GM21619 (cell line): ENCODE measurements at regions not wholly inside any gene's neighbourhood (a gene's known extent, or its start where the extent isn't known, plus 50 kb on each side); places are given as distances from the start of the nearest gene placed in this dataset.
"Not testable (repeated sequence)": the region's sequence is repeated elsewhere in the genome, so short reads cannot be mapped to it uniquely, and the experiment has no call there.

Source experiments
- ATAC-seq: cut with Tn5 transposase; IDR thresholded peaks from one replicate; pipeline ENCODE4 v1.9.1; 2021; ENCODE audit not compliant: unreplicated experiment

DNA sequence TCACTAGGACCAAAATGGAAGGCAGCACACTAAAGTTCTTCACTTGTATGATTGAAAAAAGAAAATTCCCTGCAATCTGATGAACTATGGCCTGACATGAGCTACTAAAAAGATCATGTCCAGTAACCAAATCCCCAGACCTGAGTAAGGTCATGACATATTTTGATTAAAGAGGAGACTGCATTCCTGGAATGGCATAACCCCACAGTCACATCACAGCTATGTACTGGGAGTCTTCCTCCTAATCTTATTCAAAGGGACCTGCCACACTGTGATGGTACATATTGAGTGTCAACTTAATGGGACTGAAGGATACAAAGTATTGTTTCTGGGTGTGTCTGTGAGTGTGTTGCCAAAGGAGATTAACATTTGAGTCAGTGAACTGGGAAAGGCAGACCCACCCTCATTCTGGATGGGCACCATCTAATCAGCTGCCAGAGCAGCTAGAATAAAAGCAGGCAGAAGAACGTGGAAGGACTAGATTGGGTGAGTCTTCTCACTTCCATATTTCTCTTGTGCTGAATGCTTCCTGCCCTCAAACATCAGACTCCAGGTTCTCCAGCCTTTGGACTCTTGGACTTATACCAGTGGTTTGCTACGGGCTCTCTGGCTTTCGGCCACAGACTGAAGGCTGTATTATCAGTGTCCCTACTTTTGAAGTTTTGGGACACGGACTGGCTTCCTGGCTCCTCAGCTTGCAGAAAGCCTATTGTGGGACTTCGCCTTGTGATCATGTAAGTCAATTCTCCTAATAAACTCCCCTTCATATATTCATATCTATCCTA, 345.0 kb downstream of the TMEM38B start:
- ATAC-seq: no peak

DNA sequence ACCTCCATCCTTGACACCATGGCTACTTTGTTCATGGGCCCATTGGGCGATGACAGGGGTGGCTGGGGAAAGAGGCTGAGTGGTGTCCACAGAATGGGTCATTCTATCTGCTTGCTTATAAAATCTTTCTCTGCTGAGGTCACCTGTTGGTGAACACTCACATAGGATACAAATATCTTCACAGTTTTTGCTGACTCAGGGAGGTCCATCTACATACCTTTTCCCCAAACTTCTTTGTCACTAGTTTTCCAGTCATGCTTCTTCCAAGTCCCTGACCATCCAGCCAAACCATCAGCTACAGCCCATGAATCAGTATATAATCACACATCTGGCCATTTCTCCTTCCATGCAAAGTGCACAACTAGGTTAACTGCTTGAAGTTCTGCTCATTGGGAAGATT, 347.6 kb downstream of the TMEM38B start:
- not testable (repeated sequence) for ATAC-seq

DNA sequence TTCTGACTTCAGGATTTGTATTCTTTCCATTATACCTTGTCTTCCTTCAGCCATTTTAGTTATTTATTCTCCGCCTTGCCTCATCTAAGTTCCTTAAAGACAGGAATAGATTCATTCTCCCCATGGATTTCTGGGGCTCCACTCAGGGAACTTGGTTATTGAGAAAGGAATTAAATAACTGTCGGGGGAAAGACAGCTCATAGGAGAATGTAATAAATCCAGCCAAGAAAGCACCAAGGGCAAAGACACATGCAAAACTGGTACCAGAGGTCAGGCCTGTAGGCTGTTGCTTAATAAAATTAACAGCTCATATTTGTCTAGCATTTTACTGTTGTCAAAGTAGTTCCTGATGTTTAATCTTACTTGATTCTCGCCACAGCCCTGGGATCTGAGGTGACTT, 357.2 kb downstream of the TMEM38B start:
- no peak for ATAC-seq

DNA sequence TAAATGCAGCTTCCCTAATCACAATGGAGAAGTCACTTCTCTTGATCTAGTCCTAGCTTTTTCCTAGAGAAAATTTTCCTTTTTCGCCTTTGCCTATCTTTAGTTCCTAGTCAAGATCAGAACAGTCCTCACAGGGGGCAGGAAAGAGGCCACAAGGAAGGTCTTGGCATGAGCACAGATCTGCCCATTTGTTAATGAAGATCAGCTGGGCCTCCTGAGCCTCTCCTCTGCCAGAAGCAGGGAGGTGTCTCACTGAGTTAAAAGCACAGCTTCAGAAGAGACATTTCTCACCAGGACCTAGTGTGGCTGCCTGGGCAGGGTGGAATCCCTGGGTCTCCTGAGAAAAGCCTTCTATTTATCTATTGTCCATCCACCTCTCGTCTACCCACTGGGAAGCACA, 357.8 kb downstream of the TMEM38B start:
- no peak for ATAC-seq

DNA sequence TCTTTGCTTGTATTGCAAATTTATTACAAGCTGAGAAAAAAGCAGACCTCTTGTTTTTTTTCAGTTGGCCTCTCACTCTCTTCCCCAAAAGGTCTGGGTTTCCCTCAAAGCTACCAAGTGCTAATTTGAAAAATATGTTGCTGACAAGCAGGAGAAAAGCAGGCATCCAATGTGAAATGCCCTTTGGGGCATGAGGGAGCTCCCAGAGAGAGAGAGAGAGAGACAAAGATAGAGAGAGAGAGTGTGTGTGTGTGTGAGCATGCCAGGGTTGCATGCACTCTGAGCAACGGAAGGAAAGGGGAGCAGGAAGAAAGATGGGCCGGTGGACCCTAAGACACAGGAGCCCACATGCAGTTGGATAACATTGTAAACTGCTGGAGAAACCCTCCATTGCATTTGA, 358.4 kb downstream of the TMEM38B start:
- no peak for ATAC-seq

DNA sequence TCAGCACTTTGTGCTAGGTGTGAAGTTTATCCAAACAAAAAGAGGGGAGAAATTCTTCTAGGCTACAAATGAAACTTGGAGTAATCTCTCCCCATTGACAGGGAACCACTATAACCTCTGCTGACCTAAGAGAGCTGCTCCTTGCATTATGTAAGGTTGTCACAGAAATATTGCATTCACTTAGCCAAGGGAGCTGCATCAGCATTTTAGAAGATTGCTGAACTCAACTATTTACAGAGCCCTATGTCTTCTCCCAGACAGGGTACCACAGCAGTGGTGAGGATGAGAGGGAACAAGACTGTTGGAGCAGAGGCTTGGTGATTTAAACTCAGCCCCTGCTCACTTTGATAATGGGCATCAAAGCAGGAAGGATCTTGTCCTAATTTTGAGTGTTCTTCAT, 362.0 kb downstream of the TMEM38B start:
- ATAC-seq: no peak

DNA sequence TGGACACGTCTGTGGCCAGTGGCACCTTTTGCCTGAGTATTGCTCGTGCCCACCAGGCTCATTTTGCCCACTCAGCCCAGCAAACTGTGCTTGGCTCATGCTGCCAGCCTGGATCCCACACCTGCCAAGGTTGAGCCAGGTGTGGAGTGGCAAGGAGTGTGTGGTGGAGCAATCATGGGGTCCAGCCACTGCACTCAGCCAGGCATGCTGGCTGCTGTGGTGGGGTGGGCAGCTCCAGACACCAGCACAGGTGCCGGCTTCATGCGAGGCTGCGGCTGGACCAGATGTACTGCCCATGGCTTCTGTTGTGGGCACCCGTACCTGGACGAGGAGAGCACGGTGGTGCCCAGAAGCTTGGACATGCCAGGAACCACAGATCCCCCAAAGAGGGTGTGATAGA, 364.1 kb downstream of the TMEM38B start:
- no peak for ATAC-seq

DNA sequence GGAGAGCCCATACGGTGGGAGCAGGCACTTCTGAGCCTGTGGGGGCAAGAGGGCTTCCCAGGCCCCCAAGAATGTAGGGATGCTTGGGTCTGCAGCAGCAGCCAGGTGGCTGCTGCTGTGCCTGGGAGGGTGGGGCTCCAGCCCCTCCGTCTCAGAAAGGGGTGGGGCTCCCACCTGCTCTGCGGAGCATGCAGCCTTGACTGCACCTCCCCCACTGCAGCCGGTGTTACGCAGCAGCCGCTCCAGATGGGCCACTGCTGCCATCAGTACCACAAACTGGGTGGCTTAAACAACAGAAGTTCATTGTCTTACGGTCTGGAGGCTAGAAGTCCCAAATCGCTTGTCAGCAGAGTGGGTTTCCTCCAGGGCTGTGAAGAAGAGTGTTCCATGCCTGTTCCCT, 365.5 kb downstream of the TMEM38B start:
- ATAC-seq: no peak

DNA sequence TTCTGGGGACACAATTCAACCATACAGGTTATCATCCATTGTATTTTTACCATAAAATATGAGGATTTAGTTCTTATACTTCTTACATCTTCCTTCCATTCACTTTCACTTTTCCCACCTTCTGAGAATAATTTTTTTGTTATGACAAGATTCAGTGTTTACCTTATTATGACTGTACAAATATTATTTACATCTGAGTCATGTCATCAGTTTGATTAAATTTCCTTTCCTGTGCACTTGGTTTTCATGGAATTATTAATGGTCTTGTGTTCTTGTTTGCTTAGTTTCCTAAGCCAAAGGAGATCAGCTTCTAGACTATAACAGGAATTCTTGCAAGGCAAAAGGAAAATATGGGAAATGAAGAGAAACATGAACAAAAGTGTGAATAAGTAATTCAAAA, 366.5 kb downstream of the TMEM38B start:
- no peak for ATAC-seq

DNA sequence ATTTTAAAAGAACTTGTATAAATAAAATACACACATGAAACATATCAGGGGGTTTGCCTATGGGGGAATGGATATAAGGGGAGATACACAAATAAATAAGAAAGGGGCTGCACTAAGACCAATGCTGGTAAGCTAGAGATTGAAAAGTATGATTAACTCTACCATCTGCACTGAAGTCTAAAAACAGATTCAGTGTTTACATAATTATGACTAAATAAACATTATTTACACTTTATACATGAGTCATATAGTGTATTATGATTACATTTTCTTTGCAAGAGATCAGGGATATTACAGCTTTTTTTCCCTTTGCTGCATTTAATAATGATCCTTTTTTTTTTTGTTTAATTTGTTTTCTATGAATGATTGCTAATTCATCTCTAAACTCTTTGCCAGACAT, 367.9 kb downstream of the TMEM38B start:
- no peak for ATAC-seq

DNA sequence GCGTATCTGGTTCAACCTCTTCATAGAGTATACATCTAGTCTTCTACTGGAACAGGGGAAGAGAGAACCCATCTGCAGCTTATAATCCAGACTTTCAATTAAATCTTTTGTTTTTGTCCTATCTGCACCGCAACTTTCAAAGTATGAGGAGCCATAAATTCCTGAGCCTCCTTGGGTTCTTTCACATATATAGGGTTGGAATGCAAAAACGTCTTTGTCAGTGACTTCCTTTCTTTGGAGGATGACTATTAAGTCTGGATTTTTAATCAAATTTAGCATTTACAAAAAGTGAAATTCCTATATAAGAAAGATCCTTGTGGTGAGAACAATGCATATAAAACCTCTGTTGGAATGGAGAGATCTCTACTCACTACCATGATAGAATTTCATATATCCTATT, 370.8 kb downstream of the TMEM38B start:
- ATAC-seq: no peak

DNA sequence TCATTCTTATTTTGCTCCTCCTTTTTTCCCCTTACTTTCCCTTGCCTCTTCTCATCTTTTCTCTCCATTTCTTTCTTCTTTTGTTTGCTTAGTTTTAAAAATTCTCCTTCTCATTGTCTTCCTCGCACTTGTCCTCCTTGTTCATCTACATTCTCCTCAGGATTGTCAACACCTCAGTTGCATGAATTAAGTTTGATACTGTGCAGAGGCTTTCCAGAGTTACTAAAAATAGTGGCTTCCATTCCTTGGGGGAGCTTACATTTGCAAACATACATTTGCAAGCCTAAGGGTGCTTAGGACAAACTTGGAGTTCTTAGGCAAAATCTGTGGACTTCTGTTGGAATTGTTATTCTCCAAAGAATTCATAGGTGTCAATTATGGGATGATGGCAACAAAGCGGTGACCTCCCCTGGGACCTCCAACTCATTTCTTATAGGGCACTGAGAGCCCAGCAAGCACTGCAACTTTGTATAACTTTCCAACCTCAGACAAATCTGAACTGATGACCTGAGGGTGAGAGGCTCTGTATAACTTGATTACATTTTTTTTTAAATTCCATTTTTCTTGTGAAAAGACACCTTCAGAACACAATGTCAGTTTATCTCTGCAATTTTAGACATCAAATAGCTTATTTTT, 371.4 kb downstream of the TMEM38B start:
- no peak for ATAC-seq

DNA sequence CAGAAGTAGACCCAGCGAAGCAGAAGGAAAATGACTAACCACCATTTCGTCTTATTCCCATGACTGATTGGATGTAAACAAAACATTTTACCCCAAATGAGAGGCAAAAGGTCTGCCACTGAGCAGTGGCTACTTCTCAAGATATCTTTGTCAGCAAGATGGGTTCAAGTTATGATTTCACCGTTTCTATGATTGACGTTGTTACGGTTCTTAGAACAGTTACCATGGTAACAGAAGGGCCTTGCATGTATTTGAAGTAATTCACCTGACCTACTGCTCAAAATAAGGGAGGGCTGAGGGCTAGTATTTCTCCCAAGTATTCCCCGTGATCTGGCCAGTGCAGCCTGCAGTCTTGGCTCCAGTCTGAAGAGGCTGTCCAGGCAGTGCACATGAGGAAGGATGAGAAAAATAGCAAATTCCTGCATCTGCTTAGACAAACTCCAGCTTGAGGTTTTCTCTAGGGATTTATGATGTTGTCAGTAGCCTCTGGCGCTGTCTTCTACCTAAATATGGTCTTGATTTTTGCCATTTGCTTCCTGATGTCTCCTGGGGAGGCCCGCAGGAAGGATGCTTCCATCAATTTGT, 372.7 kb downstream of the TMEM38B start:
- ATAC-seq: no peak

DNA sequence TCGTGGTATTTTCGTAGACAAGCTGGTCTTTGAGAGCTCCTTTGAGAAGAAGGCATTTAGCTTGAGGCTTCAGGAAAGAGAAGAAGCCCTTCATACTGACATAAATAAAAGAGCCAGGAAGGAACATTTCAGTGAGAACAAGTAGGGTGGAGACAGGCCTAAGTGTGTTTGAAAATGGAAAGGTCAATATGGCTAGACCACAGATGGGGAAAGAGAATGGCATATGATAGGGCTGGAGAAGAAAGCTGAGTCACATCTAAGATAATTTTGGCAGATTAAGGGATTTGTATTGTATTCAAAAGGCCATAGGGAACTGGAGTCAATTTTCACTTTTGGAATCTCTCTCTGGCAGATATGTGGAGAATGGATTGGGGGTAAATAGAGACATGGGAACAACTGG, 374.9 kb downstream of the TMEM38B start:
- no peak for ATAC-seq

DNA sequence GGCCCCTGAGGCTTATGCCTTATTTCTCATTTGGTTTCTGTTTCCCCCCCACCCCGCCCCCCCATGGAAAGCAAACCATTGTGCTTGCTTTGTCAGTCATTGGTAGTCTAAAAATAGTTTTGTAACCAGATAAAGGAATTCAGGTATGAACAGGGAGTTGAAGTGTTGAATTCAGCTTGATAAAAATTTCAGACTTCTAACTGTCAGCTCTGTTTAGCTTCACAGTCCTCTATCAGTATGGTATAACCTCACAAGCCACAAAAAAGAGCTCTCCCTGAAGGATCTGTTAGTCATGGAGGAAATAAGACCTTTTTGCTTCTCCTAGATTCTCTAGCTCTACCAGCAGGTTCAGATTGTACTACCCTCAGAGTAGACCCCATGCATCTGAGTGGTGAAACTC, 378.1 kb downstream of the TMEM38B start:
- no peak for ATAC-seq

DNA sequence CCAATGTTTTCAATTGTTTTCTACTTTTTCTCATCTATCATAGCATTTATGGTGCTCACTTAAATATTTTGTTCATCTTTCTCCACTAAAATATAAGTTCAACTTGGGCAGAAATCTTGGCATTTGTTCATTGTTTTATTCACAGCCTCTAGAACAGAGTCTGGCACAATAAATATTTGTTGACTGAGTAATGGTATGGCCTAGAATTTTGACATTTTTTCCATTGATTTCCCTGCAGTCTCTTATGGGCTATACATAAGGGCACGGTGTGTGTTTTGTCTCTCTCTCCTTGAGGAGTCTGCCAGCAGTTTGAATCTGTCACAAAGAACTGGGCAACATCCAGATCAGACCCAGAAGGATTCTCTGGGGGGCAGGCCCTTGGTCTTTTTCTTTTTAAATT, 379.7 kb downstream of the TMEM38B start:
- no peak for ATAC-seq

DNA sequence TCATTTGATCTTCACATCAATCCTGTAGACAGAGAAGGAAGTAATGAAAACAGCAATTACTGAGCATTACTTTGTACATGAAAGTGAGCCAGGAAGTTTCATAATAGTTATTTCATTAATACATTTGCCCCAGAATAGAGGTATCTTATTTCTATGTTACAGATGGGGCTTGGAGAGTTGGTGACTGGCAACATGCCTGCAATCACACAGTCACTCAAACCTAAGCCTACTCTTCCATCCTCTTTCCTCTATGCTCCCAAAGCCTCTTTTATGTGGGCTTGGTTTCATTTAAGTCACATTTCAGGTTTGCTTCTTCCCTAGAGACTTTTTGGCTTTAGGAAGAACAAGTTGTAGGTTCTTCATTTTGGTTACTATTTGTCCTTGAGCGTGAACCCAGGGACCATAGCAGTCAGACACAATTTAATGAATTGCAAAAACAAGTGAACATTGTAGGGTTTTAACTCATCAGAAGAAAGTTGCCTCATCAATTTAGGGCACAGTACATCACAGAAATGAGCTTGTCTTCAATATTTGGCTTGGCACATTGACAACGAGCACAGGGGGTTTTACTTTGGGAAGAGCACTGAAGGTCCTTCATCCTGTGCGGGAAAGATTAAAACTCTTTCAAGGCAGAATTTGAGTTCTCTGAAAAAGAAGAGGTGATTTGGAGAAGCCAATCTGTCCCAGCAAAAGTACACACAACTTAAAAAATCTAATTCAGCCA, 381.1 kb downstream of the TMEM38B start:
- no peak for ATAC-seq

DNA sequence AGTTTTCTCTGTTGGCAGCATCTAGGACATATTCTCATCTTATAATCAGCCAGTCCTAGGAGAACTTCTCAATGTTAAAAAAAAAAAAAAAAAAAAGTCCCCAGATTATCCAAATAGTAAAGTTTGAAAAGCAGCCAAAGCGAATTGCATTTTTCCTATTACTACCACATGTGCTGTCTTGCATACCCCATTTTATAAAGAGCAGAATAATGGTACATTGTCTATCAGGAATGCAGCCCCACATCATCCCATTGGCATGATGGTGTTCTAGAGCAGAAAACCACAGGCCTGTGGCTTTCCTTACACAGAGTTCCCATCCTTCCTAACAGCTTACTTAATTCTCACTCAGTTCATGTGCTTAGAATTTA, 381.6 kb downstream of the TMEM38B start:
- no peak for ATAC-seq

DNA sequence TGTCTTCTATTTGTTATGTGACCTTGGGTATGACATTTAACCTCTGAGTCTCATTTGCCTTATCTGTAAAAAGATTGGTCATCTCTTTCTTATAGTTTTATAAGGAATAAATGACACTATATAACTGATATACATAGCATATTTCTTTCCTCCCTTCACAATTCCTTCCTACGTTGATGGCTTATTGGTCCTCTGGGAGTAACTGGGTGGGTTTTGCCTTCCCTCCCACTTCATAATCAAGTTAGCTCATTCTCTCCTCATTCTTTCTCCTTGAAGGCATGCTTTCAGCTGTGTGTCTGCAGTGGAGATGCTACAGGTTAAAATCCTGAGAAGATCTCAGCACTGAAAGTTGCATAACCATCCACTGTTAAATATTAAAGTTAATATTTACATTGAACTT, 382.4 kb downstream of the TMEM38B start:
- no peak for ATAC-seq

DNA sequence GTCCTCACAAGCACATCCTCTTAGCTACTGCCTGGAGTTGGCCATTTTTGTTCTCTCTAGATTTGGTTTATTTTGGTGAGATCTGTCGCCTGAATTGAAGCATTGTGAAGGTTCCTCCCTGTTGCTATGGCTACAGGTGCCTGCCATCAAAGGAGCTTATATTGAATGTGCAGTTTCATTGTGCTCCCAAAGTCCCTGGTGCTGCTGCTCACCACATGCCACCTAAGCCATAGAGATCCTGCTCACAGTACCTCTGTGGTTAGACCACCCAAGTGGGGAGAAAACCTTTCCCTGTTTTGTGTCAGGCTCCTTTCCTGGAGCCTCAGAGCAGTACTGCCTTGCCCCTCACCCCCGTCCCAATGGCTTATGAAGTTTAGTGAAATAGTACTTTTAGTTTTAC, 383.4 kb downstream of the TMEM38B start:
- no peak for ATAC-seq

DNA sequence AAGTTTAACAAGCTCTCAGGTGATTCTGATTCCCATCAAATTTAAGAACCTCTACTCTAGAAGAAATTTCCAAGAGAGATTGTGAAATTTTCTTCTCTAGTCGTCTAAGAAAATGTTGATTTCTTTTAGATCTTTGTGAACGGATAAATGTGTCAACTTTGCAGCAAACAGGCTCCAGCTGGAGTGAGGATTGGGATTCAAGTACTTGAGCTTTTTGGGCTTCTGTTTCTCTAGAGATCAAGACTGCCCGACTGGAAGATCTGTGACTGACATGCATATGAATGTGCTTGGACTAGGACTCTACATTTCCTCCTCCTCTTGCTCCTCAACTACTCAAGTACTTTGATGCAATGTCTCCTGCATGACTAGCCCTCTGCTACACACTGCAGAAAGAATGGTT, 388.3 kb downstream of the TMEM38B start:
- no peak for ATAC-seq

DNA sequence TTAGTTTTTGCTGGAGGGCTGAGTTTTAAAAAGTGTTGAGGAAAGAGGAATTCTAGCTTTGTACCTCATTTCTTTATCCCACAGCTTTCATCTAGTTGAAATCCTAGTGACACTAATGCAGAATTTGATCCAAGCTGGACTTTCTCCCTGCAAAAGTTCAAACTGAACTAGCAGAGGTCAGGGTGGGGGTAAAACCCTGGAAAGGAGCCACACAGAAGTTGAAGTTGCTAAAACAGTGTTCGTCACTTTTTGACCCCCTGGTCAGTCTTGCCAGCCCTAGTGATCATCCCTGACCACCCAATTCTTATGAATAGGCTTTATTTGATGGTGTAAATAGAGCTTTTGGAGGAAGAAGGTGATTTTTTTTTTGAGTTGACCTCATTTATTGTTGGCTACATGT, 390.4 kb downstream of the TMEM38B start:
- ATAC-seq: no peak
